HG03378 (cell line): ENCODE measurements at regions not wholly inside any gene's neighbourhood (a gene's known extent, or its start where the extent isn't known, plus 50 kb on each side); places are given as distances from the start of the nearest gene placed in this dataset.
"Not testable (repeated sequence)": the region's sequence is repeated elsewhere in the genome, so short reads cannot be mapped to it uniquely, and the experiment has no call there.

Source experiments
- ATAC-seq: cut with Tn5 transposase; IDR thresholded peaks from one replicate; pipeline ENCODE4 v1.9.1; 2021; ENCODE audit warnings: mild to moderate bottlenecking, moderate library complexity; ENCODE audit not compliant: unreplicated experiment

- no peak for ATAC-seq
Observed at GRCh38 chrX:68953331-68953730, 124.5 kb downstream of the EFNB1 start.

GRCh38 chrX:68951942-68952619 lies 123.3 kb downstream of the EFNB1 start:
- not testable (repeated sequence) for ATAC-seq

- no peak for ATAC-seq
Observed at GRCh38 chrX:68950937-68951336, 122.1 kb downstream of the EFNB1 start.

- ATAC-seq, result no peak
Observed at GRCh38 chrX:68947882-68948605, 119.2 kb downstream of the EFNB1 start.

- no peak for ATAC-seq
Observed at GRCh38 chrX:68945603-68946228, 116.9 kb downstream of the EFNB1 start.

- no peak for ATAC-seq
Observed at GRCh38 chrX:68945081-68945602, 116.3 kb downstream of the EFNB1 start.

GRCh38 chrX:68944211-68944610 lies 115.4 kb downstream of the EFNB1 start:
- ATAC-seq, result no peak

GRCh38 chrX:68942840-68943239 lies 114.0 kb downstream of the EFNB1 start:
- no peak for ATAC-seq

- ATAC-seq, result no peak
Observed at GRCh38 chrX:68942104-68942503, 113.3 kb downstream of the EFNB1 start.

- ATAC-seq, result no peak
Observed at GRCh38 chrX:68941385-68941952, 112.6 kb downstream of the EFNB1 start.

GRCh38 chrX:68940601-68941000 lies 111.8 kb downstream of the EFNB1 start:
- ATAC-seq, result no peak

GRCh38 chrX:68939868-68940267 lies 111.0 kb downstream of the EFNB1 start:
- no peak for ATAC-seq

- ATAC-seq, result no peak
Observed at GRCh38 chrX:68938244-68939004, 109.6 kb downstream of the EFNB1 start.

- ATAC-seq, result no peak
Observed at GRCh38 chrX:68937581-68937980, 108.8 kb downstream of the EFNB1 start.

- no peak for ATAC-seq
Observed at GRCh38 chrX:68936608-68937007, 107.8 kb downstream of the EFNB1 start.

- ATAC-seq, result no peak
Observed at GRCh38 chrX:68936126-68936525, 107.3 kb downstream of the EFNB1 start.

- no peak for ATAC-seq
Observed at GRCh38 chrX:68935362-68935761, 106.5 kb downstream of the EFNB1 start.

- no peak for ATAC-seq
Observed at GRCh38 chrX:68934922-68935321, 106.1 kb downstream of the EFNB1 start.

GRCh38 chrX:68934421-68934820 lies 105.6 kb downstream of the EFNB1 start:
- no peak for ATAC-seq

GRCh38 chrX:68932611-68933010 lies 103.8 kb downstream of the EFNB1 start:
- no peak for ATAC-seq

GRCh38 chrX:68931345-68931744 lies 102.5 kb downstream of the EFNB1 start:
- no peak for ATAC-seq
